ENCODE measurements at regions not wholly inside any gene's neighbourhood (a gene's known extent, or its start where the extent isn't known, plus 50 kb on each side); places are given as distances from the start of the nearest gene placed in this dataset.

GRCh38 chrX:100512471-100512870, 72.3 kb upstream of the TNMD start:
- H3K4me3 ChIP-seq (ENCODE audit: low read length in 2 of 2) = no peak overlapping the region
- H3K36me3 ChIP-seq (ENCODE audit: control insufficient read depth in 2 of 2, insufficient read depth in 2 of 2, low read length in 1 of 2) = no peaks in the 10 kb centered on the region
- 74% methylated on average over 1 of the region's 1 CpG for WGBS
- no peak overlapping the region for H3K27ac ChIP-seq (ENCODE audit: low read depth in 1 of 2, low read length in 1 of 2)
- H3K9me3 ChIP-seq (ENCODE audit: control insufficient read depth in 2 of 2, insufficient read depth in 1 of 2, low read length in 1 of 2) = no peaks in the 10 kb centered on the region
- no peaks in the 10 kb centered on the region for H3K4me1 ChIP-seq (ENCODE audit: control insufficient read depth in 2 of 2, insufficient read depth in 2 of 2, low read length in 2 of 2)
- no peaks in the 10 kb centered on the region for H3K27me3 ChIP-seq (ENCODE audit: control insufficient read depth in 2 of 2, insufficient read depth in 1 of 2, low read length in 1 of 2)
- DNase-seq (ENCODE audit: low read depth in 6 of 9, low spot score in 9 of 9) = peak in 4 of 9 donors; percentile 0 to 10 (median 4)

DNA sequence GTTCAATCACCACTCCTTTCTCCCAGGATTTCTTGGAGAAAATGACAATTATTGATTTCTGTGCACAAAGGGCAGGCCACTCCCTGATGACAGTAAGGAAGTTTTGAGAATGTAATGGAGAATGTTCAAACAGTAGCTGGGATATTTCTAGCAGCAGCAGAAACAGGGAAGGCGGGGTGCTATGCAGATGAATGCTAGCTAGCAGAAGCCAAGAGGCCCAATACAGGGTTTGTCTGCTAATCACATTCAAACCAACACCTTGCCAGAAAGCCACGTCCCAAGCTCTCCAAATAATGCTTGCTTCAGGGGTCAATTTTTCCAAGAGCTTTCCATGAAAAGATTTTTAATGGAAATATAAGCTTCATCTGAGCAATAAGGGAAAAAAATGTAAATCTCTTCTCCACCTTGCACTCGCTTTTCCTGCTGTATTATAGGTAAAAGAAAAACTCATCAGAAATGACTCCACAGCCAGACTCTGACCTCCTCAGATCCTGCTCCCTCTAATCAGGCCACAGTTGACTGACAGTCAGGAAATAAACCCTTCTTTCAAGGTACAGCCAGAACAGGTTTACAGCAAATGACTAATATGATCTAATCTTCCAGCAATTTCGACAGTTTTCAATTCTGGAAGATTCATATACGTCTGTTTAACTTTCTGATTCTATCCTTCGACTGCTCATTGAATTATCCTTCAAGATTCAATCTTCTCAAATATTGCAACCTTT, 84.7 kb upstream of the PCDH19 start:
- Histone ChIP-seq H3K4me1 (ENCODE audit: control insufficient read depth in 2 of 2, insufficient read depth in 2 of 2, low read length in 2 of 2) (no peaks in the 10 kb centered on the region), H3K9me3 (ENCODE audit: control insufficient read depth in 2 of 2, insufficient read depth in 1 of 2, low read length in 1 of 2) (no peaks in the 10 kb centered on the region), H3K27ac (ENCODE audit: low read depth in 1 of 2, low read length in 1 of 2) (no peak overlapping the region), H3K4me3 (ENCODE audit: low read length in 2 of 2) (no peak overlapping the region), H3K27me3 (ENCODE audit: control insufficient read depth in 2 of 2, insufficient read depth in 1 of 2, low read length in 1 of 2) (no peaks in the 10 kb centered on the region), H3K36me3 (ENCODE audit: control insufficient read depth in 2 of 2, insufficient read depth in 2 of 2, low read length in 1 of 2) (no peaks in the 10 kb centered on the region)
- 93% methylated on average over 6 of the region's 6 CpGs for WGBS
- no peak for DNase-seq (ENCODE audit: low read depth in 6 of 9, low spot score in 9 of 9)

- Histone ChIP-seq H3K36me3 (ENCODE audit: control insufficient read depth in 2 of 2, insufficient read depth in 2 of 2, low read length in 1 of 2) (no peaks in the 10 kb centered on the region), H3K27me3 (ENCODE audit: control insufficient read depth in 2 of 2, insufficient read depth in 1 of 2, low read length in 1 of 2) (no peaks in the 10 kb centered on the region), H3K4me1 (ENCODE audit: control insufficient read depth in 2 of 2, insufficient read depth in 2 of 2, low read length in 2 of 2) (no peaks in the 10 kb centered on the region), H3K4me3 (ENCODE audit: low read length in 2 of 2) (no peak overlapping the region), H3K9me3 (ENCODE audit: control insufficient read depth in 2 of 2, insufficient read depth in 1 of 2, low read length in 1 of 2) (no peaks in the 10 kb centered on the region), H3K27ac (ENCODE audit: low read depth in 1 of 2, low read length in 1 of 2) (no peak overlapping the region)
- no peak for DNase-seq (ENCODE audit: low read depth in 6 of 9, low spot score in 9 of 9)
- WGBS = 88% methylated on average over 1 of the region's 1 CpG
Measured at GRCh38 chrX:100491174-100491573, 81.1 kb upstream of the PCDH19 start.

DNA sequence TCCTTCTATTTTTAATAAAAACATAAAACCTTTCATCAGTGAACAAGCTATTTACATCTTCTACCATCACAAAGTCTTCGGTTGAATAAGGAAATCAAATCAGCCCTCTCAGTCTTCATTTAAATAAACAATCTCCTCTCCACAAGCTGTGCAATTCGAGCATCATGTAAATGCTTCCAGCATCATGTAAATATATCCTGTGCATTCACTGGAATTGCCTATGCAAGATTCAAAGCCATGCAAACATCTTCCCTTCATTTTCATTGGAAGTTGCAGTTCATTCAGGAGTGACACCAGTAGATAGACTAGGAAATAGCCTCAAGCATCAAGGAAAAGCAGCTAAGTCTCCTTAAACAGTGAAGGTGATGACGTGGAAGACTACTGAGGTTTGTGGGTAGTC, 77.7 kb upstream of the PCDH19 start:
- WGBS = 90% methylated on average over 3 of the region's 3 CpGs
- DNase-seq (ENCODE audit: low read depth in 6 of 9, low spot score in 9 of 9) = no peak
- Histone ChIP-seq H3K9me3 (ENCODE audit: control insufficient read depth in 2 of 2, insufficient read depth in 1 of 2, low read length in 1 of 2) (no peaks in the 10 kb centered on the region), H3K27me3 (ENCODE audit: control insufficient read depth in 2 of 2, insufficient read depth in 1 of 2, low read length in 1 of 2) (no peaks in the 10 kb centered on the region), H3K4me3 (ENCODE audit: low read length in 2 of 2) (no peak overlapping the region), H3K27ac (ENCODE audit: low read depth in 1 of 2, low read length in 1 of 2) (no peak overlapping the region), H3K36me3 (ENCODE audit: control insufficient read depth in 2 of 2, insufficient read depth in 2 of 2, low read length in 1 of 2) (no peaks in the 10 kb centered on the region), H3K4me1 (ENCODE audit: control insufficient read depth in 2 of 2, insufficient read depth in 2 of 2, low read length in 2 of 2) (no peaks in the 10 kb centered on the region)

GRCh38 chrX:100484971-100485370, 74.9 kb upstream of the PCDH19 start:
- 93% methylated on average over 1 of the region's 1 CpG for WGBS
- Histone ChIP-seq H3K4me3 (ENCODE audit: low read length in 2 of 2) (no peak overlapping the region), H3K36me3 (ENCODE audit: control insufficient read depth in 2 of 2, insufficient read depth in 2 of 2, low read length in 1 of 2) (no peaks in the 10 kb centered on the region), H3K9me3 (ENCODE audit: control insufficient read depth in 2 of 2, insufficient read depth in 1 of 2, low read length in 1 of 2) (no peaks in the 10 kb centered on the region), H3K4me1 (ENCODE audit: control insufficient read depth in 2 of 2, insufficient read depth in 2 of 2, low read length in 2 of 2) (no peaks in the 10 kb centered on the region), H3K27me3 (ENCODE audit: control insufficient read depth in 2 of 2, insufficient read depth in 1 of 2, low read length in 1 of 2) (no peaks in the 10 kb centered on the region), H3K27ac (ENCODE audit: low read depth in 1 of 2, low read length in 1 of 2) (no peak overlapping the region)
- no peak for DNase-seq (ENCODE audit: low read depth in 6 of 9, low spot score in 9 of 9)

DNA sequence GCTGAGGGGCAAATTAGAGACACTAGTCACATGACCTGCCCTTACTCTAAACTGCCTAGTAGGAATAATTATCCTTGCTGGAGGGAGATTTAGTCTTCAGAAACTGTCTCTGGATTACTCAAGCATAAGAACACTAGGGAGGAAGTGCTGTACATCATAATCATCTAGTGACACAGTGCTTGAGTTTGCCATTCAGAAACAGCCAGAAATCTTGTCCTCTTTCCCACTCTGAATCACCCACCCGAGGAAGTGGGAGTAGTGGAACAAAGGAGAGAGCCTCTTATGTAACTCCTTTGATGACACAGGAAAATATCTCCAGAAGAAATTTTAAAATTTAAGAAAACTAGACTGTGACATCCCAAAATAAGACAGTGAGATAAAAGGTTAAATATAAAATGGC, 69.3 kb upstream of the PCDH19 start:
- H3K4me1 ChIP-seq (ENCODE audit: control insufficient read depth in 2 of 2, insufficient read depth in 2 of 2, low read length in 2 of 2) = no peaks in the 10 kb centered on the region
- H3K27ac ChIP-seq (ENCODE audit: low read depth in 1 of 2, low read length in 1 of 2) = no peak overlapping the region
- no peaks in the 10 kb centered on the region for H3K36me3 ChIP-seq (ENCODE audit: control insufficient read depth in 2 of 2, insufficient read depth in 2 of 2, low read length in 1 of 2)
- no peaks in the 10 kb centered on the region for H3K9me3 ChIP-seq (ENCODE audit: control insufficient read depth in 2 of 2, insufficient read depth in 1 of 2, low read length in 1 of 2)
- no peak overlapping the region for H3K4me3 ChIP-seq (ENCODE audit: low read length in 2 of 2)
- H3K27me3 ChIP-seq (ENCODE audit: control insufficient read depth in 2 of 2, insufficient read depth in 1 of 2, low read length in 1 of 2) = no peaks in the 10 kb centered on the region
- DNase-seq (ENCODE audit: low read depth in 6 of 9, low spot score in 9 of 9) = no peak
- WGBS = 85% methylated on average over 1 of the region's 1 CpG

GRCh38 chrX:100478714-100479306, 68.7 kb upstream of the PCDH19 start:
- no peaks in the 10 kb centered on the region for H3K27me3 ChIP-seq (ENCODE audit: control insufficient read depth in 2 of 2, insufficient read depth in 1 of 2, low read length in 1 of 2)
- H3K9me3 ChIP-seq (ENCODE audit: control insufficient read depth in 2 of 2, insufficient read depth in 1 of 2, low read length in 1 of 2) = no peaks in the 10 kb centered on the region
- H3K36me3 ChIP-seq (ENCODE audit: control insufficient read depth in 2 of 2, insufficient read depth in 2 of 2, low read length in 1 of 2) = no peaks in the 10 kb centered on the region
- no peak for DNase-seq (ENCODE audit: low read depth in 6 of 9, low spot score in 9 of 9)
- H3K4me3 ChIP-seq (ENCODE audit: low read length in 2 of 2) = no peak overlapping the region
- no peak overlapping the region for H3K27ac ChIP-seq (ENCODE audit: low read depth in 1 of 2, low read length in 1 of 2)
- no peaks in the 10 kb centered on the region for H3K4me1 ChIP-seq (ENCODE audit: control insufficient read depth in 2 of 2, insufficient read depth in 2 of 2, low read length in 2 of 2)
- WGBS = 100% methylated on average over 1 of the region's 1 CpG

DNA sequence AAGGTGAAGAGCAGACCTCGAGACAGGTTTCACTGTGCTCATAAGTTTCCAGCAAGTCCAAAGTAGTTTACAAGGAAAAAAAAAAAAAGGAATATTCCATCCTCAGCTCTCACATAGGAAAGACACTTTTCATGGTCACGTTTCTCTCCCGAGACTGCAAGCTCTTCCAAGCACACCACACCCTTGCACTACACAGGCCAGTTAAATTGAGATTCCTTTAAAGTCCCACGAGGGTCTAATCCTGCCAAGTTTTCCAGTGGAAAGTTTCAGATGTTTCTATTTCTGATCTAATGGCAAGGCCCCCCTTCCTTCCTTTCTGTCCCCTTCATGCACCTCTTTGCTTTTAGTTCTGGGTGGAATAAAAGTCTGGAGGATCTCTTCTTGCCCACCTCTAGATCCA, 67.9 kb upstream of the PCDH19 start:
- Histone ChIP-seq H3K27ac (ENCODE audit: low read depth in 1 of 2, low read length in 1 of 2) (no peak overlapping the region), H3K9me3 (ENCODE audit: control insufficient read depth in 2 of 2, insufficient read depth in 1 of 2, low read length in 1 of 2) (no peaks in the 10 kb centered on the region), H3K4me1 (ENCODE audit: control insufficient read depth in 2 of 2, insufficient read depth in 2 of 2, low read length in 2 of 2) (no peaks in the 10 kb centered on the region), H3K36me3 (ENCODE audit: control insufficient read depth in 2 of 2, insufficient read depth in 2 of 2, low read length in 1 of 2) (no peaks in the 10 kb centered on the region), H3K27me3 (ENCODE audit: control insufficient read depth in 2 of 2, insufficient read depth in 1 of 2, low read length in 1 of 2) (no peaks in the 10 kb centered on the region), H3K4me3 (ENCODE audit: low read length in 2 of 2) (no peak overlapping the region)
- 83% methylated on average over 4 of the region's 4 CpGs for WGBS
- no peak for DNase-seq (ENCODE audit: low read depth in 6 of 9, low spot score in 9 of 9)

- Histone ChIP-seq H3K4me3 (ENCODE audit: low read length in 2 of 2) (no peak overlapping the region), H3K27ac (ENCODE audit: low read depth in 1 of 2, low read length in 1 of 2) (no peak overlapping the region), H3K9me3 (ENCODE audit: control insufficient read depth in 2 of 2, insufficient read depth in 1 of 2, low read length in 1 of 2) (no peaks in the 10 kb centered on the region), H3K36me3 (ENCODE audit: control insufficient read depth in 2 of 2, insufficient read depth in 2 of 2, low read length in 1 of 2) (no peaks in the 10 kb centered on the region), H3K27me3 (ENCODE audit: control insufficient read depth in 2 of 2, insufficient read depth in 1 of 2, low read length in 1 of 2) (no peaks in the 10 kb centered on the region), H3K4me1 (ENCODE audit: control insufficient read depth in 2 of 2, insufficient read depth in 2 of 2, low read length in 2 of 2) (no peaks in the 10 kb centered on the region)
- no peak for DNase-seq (ENCODE audit: low read depth in 6 of 9, low spot score in 9 of 9)
- 84% methylated on average over 2 of the region's 2 CpGs for WGBS
Measured at GRCh38 chrX:100477467-100477866, 67.4 kb upstream of the PCDH19 start.
